Activated CD4-positive, alpha-beta T cell treated with anti-CD3 and anti-CD28 coated beads, Interleukin-2, amount 50 U/mL, for 1 hour (primary cell): ENCODE measurements at regions not wholly inside any gene's neighbourhood (a gene's known extent, or its start where the extent isn't known, plus 50 kb on each side); places are given as distances from the start of the nearest gene placed in this dataset.

ENCODE experiments used
- DNase-seq: peaks from one replicate; pipeline ENCODE4 v3.0.0-alpha.2; 2020

DNA sequence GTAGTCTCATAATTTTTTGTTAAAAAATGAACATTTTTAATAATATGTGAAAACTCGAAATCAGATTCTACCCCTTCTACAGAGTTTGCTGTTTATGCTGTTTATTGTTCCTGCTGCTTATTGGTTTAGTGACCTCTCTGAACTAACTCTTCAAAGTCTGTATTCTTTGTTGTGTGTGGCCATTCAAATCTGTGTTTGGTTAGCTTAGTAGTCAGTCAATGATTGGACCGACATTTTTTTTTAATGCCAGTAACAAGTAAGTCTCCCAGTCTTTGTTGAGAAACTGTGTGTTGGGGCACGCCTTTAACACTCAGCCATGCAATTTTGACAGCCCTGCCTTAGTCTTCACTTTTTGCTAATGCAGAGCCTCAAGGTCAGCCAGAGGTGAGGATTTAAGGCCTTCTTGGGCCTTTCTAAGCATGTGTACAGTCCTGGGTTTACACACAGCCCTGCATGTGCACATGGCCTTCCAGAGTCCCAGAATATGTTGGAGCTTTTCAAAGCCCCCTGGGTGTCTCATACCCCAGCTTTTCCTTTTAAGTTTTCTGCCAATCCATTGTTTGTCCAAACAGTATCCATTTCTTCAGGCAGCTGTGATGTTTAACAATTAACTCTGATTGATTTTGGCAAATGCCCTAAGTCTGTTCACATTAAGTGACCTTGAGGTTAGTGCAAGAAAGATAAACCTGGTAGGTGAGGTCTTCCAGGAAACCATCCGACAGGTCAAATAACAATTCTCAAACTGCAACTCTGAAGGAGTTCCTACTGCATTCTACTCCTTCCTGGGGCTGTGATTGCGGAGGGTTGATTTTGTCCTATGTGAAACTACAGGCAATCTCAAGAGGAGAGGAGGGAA, 389.3 kb downstream of the PMP22 start:
- DNase-seq = no peak

DNA sequence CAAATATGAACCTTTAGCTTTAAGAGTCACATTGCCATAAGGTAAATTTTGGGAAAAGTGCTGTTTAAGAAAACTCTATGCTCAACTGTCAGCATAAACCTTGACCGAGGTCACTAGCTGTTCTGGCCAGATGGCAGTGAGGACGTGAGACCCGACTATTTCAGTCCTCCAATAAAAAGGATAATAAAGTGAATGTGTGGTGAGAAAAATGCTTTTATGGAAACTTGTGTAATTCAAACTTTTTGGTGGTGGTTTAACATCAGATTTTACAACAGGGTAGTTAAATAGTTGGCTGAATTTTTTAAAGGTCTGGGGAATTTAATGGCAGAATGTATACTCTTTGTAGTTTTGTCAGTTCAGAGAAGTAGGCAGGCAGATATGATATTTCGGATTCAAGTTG, 391.1 kb downstream of the PMP22 start:
- no peak for DNase-seq

DNA sequence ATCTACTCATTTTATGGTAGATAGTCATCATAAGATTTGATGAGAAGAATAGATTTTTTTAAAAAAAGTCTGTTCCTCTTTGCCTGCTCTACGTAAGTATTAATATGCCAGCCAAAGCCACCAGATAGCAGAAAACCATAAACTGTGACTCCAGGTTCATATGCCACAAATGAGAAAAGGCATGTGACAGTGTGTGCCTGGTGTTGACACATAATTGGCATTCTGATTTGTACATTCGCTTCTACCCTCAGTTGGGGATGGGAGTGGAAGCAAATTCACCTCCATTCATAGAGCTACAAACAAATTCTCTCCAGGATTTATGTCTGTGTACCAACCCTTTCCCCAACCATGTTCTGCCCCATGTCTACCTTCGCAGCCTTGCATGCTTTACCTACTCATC, 391.6 kb downstream of the PMP22 start:
- no peak for DNase-seq

DNA sequence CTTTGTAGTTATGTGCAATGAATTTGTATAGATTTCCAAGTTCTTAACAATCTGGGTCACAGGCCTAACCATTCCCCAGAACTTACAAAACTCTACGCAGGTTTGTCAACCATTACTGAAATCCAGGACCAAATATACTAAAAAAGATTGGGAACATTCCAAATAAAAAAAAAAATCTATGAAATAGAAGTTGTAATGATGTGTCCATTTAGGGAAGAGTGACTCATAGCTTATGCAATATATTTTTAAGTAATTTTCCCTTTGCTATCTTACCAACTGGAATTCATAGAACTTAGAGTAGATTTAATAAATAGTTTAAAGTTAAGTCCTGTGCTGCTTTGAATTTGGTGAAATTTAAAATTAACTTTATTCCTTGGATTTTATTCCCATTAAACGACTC, 393.2 kb downstream of the PMP22 start:
- DNase-seq = no peak

DNA sequence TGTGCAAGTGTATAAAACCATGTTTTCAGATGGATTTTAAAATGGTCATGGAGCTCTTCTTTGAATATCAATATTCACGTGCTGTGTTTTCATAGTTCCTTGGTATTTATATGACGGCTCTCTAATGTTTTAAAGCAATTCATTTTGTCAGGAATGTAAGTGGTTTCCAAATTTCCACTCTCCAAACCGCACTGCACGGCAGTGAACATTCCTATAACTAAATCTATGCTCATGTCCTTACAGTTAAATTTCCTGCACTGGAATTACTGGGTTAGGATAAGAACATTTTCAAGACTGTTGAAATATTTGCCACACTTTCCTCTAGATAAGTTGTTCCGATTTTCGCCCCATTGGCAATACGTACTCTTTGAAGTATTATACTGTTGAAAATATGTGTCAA, 398.9 kb downstream of the PMP22 start:
- no peak for DNase-seq

DNA sequence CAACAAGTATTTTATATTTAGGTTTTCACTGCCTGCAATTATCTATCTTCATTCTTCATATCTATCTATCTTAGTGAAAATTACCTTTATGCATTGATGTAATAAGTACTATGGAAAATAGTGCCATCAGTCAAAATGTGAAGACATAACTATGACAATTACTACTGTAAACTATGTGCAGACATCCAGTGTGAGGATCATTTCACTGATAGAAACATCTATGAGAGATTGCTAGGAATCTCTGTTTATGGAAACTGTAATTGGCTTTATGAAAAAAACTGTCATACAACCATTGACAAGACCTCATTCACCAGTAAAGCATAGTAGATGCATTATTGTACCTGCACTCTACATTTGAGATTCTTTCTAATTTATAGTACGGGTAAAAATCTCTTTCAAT, 401.0 kb downstream of the PMP22 start:
- no peak for DNase-seq

DNA sequence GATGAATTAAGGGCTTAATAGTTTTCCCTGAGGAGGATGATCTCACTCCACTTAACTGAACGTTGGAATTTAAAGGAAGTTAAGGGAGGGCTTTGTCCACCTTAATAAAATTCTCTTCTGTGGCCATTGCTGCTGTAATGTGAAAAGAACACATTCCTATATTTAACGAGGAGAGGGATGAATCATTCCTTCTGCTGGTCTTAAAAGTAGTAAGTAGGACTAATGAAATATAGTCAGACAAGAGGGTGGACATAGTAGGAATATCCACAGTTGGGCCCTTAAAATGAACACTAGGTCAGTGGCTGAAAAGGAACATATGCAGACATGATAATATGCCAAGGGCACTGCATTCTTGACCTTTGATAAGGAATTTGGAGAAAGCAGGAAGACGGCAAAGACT, 405.6 kb downstream of the PMP22 start:
- DNase-seq = no peak

DNA sequence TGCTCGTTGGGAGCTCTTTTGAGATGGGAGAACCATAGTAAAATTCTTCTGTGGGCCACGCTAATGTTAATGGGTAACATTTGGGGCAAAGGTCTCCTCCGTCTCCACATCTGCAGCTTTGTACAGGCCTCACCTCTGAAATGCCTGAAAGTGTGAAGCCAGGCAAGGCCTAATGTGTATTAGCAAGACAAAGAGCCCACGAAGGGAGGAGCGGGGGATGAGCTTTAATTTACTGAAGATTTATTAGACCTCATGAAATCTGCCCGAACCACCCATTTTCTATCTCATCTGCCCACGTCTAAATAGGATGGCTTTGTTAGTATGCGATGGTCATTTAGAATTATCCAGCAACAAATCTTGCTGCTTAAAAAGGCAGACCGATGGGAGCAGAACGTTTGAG, 408.9 kb downstream of the PMP22 start:
- DNase-seq = no peak

DNA sequence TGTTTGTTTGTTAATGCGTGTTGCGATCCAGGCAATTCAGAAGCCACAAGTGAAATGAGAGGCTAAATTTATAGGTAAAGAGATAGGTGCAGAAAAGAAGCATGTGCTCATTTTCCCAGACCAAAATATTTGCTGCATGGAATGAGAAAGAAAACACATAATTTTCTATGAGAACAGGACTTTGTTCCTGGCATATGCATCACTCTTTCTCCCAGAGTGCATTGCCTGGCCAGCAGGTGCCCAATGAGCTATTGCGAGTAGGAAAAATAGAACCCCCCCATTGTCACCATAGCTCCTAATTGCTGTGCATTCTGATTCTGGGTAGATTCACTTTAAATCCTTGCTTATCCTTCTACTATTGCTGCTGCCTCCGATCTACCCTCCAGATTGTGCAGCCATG, 410.4 kb downstream of the PMP22 start:
- DNase-seq = no peak

DNA sequence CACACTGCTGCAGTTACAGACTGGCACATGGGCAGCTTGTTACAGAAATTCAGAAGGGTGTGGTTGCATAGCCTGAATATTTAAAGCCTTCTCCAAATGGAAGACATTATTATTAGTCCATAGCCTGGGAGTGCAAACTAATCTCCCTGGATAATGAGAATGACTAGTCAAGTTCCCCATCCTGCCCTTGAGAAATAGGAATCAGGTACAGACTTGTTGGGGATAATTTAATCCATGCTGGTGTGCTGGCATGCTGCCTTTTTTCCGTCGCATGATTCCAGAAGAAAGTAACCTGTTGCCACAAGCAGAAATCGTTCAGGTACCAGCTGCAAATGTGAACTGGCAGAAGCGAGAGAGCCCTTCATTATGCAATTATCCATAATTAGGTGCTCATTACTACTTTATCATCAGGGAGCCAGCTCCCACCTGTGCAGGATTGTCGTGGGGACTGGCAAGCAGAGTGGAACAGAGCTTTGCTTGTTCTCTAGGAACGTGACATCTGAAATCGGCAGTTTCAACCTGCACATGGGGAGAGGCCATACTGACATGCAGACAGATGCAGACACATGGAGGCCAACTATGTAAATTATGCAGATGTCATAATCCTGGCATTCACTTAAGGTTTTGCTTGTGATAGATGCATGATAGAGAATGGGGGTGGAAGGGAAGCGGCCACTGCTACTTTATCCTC, 419.4 kb downstream of the PMP22 start:
- no peak for DNase-seq

DNA sequence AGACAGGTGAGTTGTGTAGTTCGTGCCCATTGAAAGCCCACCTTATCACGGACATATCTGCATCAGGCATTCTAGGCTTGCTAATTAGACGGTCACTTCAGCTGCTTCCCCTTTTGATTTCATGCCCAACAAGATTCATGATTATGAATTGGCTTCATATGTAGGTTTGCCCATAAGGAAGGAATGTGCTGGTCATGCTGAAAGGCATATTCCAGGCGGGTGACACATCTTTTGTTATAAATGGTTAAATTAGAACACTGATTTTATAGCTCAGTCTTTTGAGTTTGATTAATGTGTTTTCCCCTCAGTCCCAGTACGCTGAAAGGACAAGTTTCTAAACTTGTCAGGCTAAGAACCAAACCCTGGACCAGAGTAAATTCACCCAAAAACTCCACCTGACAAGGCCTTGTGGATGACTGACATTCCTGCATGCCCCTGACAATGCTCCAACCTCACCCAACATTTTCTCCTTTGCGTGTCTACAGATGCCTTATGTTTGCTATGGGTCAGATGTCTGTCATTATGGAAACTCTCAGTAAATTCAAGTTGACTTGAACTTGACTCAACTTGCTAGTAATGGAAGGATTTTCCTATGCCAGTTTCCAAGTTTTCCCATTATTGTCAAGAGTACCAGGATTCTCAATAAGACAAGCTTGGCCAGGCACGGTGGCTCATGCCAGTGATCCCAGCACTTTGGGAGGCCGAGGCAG, 421.9 kb downstream of the PMP22 start:
- DNase-seq = no peak

DNA sequence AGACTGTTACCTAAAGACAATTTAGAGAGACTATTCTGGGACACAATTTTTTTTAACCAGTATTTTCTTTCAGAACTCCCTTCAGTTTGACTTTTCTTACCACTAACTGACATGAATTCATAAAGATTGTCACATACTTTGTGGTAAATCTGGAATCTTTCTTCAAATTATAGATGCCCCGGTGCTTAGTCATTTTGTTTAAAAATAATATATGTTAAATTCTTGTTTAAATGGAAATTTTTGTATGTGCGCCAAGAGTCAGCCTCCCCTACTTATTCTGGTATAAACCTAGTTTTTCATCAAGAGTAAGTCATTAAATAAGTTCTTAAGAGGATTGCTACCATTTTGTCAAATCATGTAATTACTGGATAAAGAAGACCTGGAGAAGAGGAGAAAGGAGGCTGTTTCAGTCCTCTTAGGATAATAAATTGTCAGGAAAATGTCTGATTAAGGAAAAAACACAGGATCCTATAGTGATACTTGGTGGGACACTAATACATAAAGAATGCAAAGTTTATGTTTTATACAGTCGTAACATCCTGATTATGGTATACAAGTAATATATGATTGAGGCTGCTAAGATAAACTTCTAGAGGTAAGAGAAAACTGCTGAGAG, 424.4 kb downstream of the PMP22 start:
- DNase-seq = no peak

DNA sequence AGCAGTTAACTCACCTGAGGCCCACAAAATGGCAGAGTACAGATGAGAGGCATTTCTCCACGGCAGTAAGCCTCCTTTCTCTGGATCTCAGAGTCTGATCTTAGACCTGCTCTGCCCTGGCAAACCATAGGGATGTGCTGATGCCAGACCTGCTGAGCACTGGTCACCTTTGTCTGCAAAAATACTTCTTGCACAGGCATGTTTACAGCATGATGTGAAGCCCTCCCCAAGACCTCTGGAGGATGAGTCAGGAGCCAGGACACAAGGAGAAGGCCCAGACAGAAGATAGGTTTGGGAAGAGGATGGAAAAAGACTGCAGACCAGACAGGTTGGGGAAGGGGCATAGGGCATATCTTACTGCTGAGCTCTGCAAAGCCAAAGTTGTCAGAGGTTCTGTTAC, 426.6 kb downstream of the PMP22 start:
- DNase-seq = no peak

DNA sequence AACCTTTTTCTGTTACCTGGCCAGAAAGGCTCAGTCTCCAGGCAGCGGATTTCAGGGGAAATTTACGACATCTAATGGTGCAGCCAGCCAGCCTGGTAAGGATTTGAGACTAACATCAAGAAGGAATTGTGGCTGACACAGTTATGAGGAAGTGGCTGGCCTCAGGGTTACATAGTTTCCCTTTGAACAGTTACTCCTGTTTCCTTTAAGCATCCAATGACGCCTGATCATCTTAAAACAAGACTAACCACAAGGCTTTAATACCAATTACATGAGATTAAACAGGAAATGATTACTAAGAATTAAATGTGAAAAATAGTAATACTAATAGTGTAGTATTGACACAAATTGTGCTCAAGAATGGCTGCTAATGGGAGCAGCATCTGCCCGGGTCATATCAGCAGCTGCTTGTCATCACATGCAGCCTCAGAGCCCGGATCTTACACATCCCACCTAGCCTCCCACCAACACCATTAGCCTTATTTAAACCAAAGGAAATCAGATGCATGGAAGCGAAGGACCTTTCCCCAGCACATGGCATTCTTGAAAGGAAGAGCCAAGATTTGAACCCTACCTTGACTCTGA, 431.8 kb downstream of the PMP22 start:
- DNase-seq = no peak

DNA sequence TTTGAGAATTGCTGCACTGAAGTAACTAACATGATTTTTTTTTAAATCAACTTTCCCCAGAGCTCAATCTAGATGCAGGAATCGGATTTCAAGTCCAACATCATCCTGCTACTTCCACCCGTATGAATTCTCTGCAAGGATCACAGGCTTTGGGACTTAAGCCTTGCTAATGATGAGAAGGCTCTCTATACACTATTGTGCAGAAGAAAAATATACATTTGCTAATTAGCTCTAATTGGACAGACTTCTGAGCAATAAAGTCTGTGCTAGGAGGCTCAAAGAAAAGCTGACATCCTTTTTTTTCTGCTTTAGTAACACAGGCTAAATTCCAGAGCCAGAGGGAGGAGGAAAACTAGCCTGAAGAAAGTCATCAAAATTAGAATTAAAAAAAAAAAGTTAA, 433.6 kb downstream of the PMP22 start:
- no peak for DNase-seq

DNA sequence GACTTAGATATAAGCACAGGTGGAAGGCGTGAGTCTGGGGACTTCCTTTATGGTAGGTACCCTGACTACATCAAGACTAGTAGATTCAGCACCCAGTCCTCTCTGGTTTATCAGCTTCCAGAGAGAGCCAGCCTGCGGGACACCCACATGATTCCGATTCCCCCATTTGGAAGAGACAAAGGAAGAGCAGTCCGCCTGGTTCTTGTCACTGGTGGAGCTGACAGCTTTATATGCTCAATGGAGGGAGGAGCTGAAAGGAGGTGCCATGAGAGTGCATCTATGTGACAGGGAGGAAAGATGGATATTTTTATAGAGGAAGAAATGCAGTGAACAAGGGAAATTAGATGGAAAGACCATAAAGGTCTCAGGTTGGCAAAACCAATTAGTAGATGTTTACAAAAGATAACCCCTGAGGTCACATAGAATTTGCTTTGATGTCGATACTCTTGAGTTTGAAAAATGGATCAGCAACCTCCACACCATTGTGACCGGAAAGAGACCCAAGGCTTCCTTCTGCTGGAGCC, 437.7 kb downstream of the PMP22 start:
- DNase-seq = no peak

DNA sequence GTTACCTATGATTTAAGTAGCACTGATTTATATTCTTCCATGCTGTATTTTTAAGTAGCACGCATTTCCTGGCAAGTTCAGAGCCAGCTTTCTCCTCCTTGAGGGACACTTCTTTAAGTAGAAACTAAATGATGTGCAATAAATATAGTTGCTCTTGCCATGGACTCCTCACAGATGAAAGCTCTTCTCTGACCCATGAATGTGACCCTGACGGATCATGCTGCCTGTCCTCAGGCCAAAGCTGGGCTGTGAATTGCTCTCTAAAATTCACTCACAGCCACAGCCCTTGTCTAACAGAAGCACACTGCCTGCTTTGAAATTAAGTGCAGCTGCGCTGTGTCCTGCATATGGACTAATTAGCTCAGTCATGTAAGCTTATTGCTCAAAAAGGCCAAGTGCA, 438.8 kb downstream of the PMP22 start:
- no peak for DNase-seq

DNA sequence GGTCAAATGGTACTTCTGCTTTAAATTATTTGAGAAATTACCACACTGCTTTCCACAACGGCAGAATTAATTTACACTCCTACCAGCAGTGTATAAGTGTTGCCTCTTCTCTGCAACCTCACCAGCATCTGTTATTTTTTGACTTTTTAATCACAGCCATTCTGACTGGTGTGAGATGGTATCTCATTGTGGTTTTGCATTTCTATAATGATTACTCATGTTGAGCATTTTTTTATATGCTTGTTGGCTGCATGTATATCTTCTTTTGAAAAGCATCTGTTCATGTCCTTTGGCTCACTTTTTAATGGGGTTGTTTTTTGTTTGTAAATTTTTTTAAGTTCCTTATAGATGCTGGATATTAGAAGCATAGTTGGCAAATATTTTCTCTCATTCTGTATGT, 446.7 kb downstream of the PMP22 start:
- DNase-seq = no peak

DNA sequence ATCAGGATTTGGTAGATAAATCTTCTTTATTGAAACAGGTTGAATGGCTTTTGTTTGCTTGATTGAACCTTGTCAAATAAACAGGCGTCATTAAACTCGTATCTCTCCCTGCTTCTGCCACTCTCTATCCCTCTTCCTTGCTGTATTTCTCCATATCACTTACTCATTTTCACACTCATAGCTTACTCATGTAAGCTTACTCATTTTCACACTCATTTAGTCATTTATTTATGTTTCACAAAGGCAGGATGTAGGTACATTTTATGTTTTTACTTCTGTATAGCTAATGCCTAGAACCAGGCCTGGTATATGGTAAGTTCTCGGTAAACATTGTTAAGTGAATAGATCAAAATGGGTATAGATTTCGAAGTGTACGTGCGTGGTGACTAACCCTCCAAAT, 450.0 kb downstream of the PMP22 start:
- no peak for DNase-seq

DNA sequence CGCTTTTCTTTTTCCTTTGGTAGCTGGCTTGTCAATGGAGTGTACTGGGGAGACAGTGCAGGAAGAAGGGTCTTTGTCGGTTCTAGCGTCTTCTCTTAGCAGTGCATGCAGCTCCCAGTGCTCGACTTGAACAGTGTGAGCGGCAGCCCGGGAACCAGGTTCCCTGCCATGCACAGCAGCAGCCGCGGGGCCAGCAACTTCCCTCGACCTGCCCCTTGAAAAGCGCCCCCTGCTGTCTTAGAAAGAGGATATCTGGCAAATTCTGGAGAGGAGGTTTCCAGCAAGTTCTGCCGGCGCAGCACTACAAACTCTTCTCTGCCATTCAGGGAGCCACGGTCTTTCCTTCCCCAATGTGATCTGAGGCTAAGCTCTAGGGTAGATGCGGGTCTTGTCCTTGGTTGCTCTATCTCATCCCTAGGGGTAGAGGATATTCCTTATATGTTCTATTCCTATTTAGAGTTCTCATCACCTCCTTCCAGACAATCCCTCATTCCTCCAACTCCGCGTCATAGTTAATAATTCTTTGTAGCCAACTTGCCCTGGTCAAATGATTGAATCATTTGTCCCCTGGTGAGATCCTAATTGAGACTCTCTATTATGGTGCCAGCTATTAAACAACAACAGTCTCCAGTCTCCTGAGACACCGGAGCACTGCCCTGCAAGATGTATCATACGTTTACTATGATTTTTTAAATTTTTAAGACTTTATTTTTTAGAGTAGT, 451.3 kb downstream of the PMP22 start:
- no peak for DNase-seq

DNA sequence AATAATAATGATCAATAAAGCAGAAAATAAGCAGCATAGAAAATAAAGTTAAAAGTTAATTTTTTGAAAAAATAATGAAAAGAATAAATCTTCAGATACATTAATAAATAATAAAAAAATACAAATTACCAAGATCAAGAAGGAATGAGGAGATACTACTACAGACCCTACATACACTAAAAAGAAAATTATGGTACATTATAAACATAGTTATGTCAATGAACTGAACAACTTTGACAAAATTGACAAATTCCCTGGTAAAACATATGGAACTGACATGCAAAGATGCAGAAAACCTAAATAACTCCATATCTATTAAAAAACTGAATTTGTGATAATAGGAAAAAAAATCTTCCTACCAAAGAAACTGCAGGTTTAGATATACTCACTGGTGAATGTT, 456.7 kb downstream of the PMP22 start:
- no peak for DNase-seq

DNA sequence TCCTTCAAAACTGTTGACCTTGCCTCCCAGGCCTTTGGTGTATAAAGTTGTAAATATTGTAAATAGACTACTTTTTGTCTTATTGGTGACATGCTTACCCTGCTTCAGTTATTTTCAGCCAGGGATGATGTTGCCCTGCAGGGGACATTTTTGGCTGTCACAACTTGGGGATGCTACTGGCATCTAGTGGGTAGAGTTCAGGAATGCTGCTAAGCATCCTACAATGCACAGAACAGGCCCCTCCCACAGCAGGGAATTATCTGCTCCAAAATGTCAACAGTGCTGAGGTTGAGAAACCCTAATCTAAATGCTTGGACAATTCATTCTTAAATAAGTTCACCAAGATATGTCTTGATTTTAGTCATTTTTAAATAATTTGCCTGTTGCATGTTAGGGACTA, 459.8 kb downstream of the PMP22 start:
- no peak for DNase-seq
